ENCODE measurements at regions not wholly inside any gene's neighbourhood (a gene's known extent, or its start where the extent isn't known, plus 50 kb on each side); places are given as distances from the start of the nearest gene placed in this dataset.

GRCh38 chr18:78510636-78511035 lies 469.0 kb upstream of the SALL3 start:
- no peak for ATAC-seq
- intact Hi-C loops (cut with DNase I), result no loop called here
- no peak for TF ChIP-seq CTCF (IDR thresholded peaks at IDR 0.05)

GRCh38 chr18:78511666-78512601 lies 467.7 kb upstream of the SALL3 start:
- no peaks in the 10 kb centered on the region for H3K27me3 ChIP-seq
- intact Hi-C loops (cut with DNase I), result no loop called here

More at GRCh38 chr18:78510636-78511035, 469.0 kb upstream of the SALL3 start:
- Histone ChIP-seq H3K4me3 (no peak overlapping the region), H3K27ac (no peak overlapping the region), H3K4me1 (no peaks in the 10 kb centered on the region), H3K27me3 (peaks cover 0 to 4% of the 10 kb centered on the region in 2 donors), H3K9me3 (no peaks in the 10 kb centered on the region), H3K36me3 (no peaks in the 10 kb centered on the region)
- no peak for DNase-seq

DNA sequence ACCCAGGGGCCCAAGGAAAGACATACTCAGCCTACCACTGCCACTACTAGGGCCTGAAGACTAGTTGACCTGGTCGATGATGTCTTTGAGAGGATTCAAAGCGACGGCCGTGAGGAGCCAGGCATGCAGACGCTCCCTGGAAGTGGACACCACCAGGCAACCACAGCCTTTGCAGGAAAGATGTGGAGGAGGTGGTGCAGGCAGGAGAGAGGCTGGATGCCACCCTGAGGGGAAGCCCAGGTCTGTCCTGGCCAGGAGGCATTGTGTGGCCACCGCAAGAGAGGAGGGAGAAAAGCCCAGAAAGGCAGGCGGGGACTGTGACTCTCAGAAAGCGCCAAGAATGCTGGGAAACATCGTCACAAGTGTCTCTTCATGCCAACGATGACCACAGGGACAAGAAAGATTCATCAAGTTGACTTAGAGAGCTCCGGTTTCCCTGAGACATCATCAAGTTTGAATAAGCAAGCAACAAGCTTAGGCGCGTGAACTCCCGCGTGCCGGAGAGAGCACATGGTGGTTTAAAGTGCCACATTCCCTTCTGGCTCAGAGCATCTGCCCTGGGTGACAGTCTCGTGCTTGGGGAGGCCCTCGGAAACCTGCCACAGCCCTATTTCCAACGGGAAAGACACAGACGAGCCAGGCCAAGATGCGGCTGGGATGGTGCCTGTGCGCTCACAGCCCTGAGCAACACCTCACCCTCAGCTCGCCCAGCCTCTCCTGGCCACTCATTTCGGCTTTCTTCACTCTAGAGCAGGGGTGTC lies 464.5 kb upstream of the SALL3 start:
- intact Hi-C loops (cut with DNase I), result no loop called here
- Histone ChIP-seq H3K27me3 (no peaks in the 10 kb centered on the region), H3K27ac (no peak overlapping the region), H3K4me1 (no peaks in the 10 kb centered on the region), H3K36me3 (no peaks in the 10 kb centered on the region), H3K9me3 (peaks cover 0 to 2% of the 10 kb centered on the region in 2 donors), H3K4me3 (no peak overlapping the region)
- ATAC-seq, result no peak
- TF ChIP-seq CTCF (IDR thresholded peaks at IDR 0.05), result no peak
- DNase-seq, result no peak

More at GRCh38 chr18:78511666-78512601, 467.7 kb upstream of the SALL3 start:
- no peak overlapping the region for H3K4me3 ChIP-seq
- no peak overlapping the region for H3K27ac ChIP-seq
- ATAC-seq, result no peak
- no peaks in the 10 kb centered on the region for H3K9me3 ChIP-seq
- H3K36me3 ChIP-seq, result no peaks in the 10 kb centered on the region
- no peak for TF ChIP-seq CTCF (IDR thresholded peaks at IDR 0.05)
- no peak for DNase-seq
- no peaks in the 10 kb centered on the region for H3K4me1 ChIP-seq

- ATAC-seq (no peak), DNase-seq (no peak)
- Histone ChIP-seq H3K27ac (no peak overlapping the region), H3K9me3 (peaks cover 0 to 2% of the 10 kb centered on the region in 2 donors), H3K4me3 (no peak overlapping the region), H3K4me1 (no peaks in the 10 kb centered on the region), H3K36me3 (no peaks in the 10 kb centered on the region), H3K27me3 (no peaks in the 10 kb centered on the region)
- TF ChIP-seq CTCF (IDR thresholded peaks at IDR 0.05), result no peak
- intact Hi-C loops (cut with DNase I), result no loop called here
These were observed 462.3 kb upstream of the SALL3 start for GRCh38 chr18:78517328-78517727.

DNA sequence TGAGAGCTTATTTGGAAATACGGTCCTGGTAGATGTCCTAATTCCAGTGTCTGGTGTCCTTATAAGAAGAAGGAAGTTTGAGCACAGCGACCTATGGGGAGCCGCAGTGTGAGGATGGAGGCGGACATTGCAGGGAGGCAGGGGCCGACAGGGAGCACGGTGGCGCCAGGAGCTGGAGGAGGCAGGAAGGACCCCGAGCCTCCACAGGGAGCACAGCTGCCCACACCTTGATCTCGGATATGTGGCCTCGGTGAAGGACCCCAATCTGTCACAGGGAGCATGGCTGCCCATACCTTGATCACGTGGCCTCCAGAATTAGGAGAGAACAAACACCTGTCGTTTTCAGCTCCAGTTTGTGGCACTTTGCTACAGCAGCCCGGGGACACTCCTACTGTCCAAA lies 461.6 kb upstream of the SALL3 start:
- intact Hi-C loops (cut with DNase I), result no loop called here
- H3K4me1 ChIP-seq, result no peaks in the 10 kb centered on the region
- no peaks in the 10 kb centered on the region for H3K36me3 ChIP-seq
- DNase-seq, result no peak
- no peak for ATAC-seq
- TF ChIP-seq CTCF (IDR thresholded peaks at IDR 0.05), result no peak
- no peaks in the 10 kb centered on the region for H3K27me3 ChIP-seq
- H3K9me3 ChIP-seq, result peaks cover 0 to 2% of the 10 kb centered on the region in 2 donors
- H3K27ac ChIP-seq, result no peak overlapping the region
- H3K4me3 ChIP-seq, result no peak overlapping the region

Measured in left lung (tissue), 4 donors.